HTR-8/SVneo (cell line): ENCODE measurements at regions not wholly inside any gene's neighbourhood (a gene's known extent, or its start where the extent isn't known, plus 50 kb on each side); places are given as distances from the start of the nearest gene placed in this dataset.
A peak's percentile ranks its signal among the peaks of the same experiment; 100 is the strongest.

Experiments
- DNase-seq: peaks from one replicate; pipeline ENCODE4 v3.0.0; 2011; ENCODE audit warnings: low spot score, mixed read lengths; ENCODE audit not compliant: insufficient read length
- FAIRE-seq: peaks from 2 replicates; lab custom pipeline; 2011; peaks lifted over from hg19 to GRCh38; lab: Jason Lieb, UNC

GRCh38 chr17:72400488-72400827 lies 279.6 kb downstream of the SOX9 start:
- FAIRE-seq (no peak), DNase-seq (no peak)

GRCh38 chr17:72400863-72401262 lies 280.0 kb downstream of the SOX9 start:
- DNase-seq (no peak), FAIRE-seq (no peak)

GRCh38 chr17:72401883-72402726 lies 281.3 kb downstream of the SOX9 start:
- DNase-seq (no peak), FAIRE-seq (peak; percentile 55)

- DNase-seq (no peak), FAIRE-seq (peak; percentile 20)
These were observed 281.9 kb downstream of the SOX9 start for GRCh38 chr17:72402727-72403210.

GRCh38 chr17:72403713-72404209 lies 282.9 kb downstream of the SOX9 start:
- DNase-seq, result no peak
- FAIRE-seq, result no peak

- FAIRE-seq (peak; percentile 4), DNase-seq (no peak)
These were observed 284.1 kb downstream of the SOX9 start for GRCh38 chr17:72404872-72405271.

- no peak for FAIRE-seq
These were observed 284.9 kb downstream of the SOX9 start for GRCh38 chr17:72405662-72406230.

GRCh38 chr17:72406498-72406897 lies 285.7 kb downstream of the SOX9 start:
- DNase-seq (no peak), FAIRE-seq (no peak)

More at GRCh38 chr17:72405662-72406230, 284.9 kb downstream of the SOX9 start:
- DNase-seq, result no peak

- DNase-seq (peak; percentile 96), FAIRE-seq (peak; percentile 94)
These were observed 286.6 kb downstream of the SOX9 start for GRCh38 chr17:72407336-72407909.

- no peak for DNase-seq
- no peak for FAIRE-seq
These were observed 287.1 kb downstream of the SOX9 start for GRCh38 chr17:72407931-72408330.

- DNase-seq (no peak), FAIRE-seq (no peak)
These were observed 287.8 kb downstream of the SOX9 start for GRCh38 chr17:72408641-72409040.

GRCh38 chr17:72409405-72410002 lies 288.7 kb downstream of the SOX9 start:
- DNase-seq (no peak), FAIRE-seq (no peak)

- DNase-seq (no peak), FAIRE-seq (peak; percentile 77)
These were observed 290.3 kb downstream of the SOX9 start for GRCh38 chr17:72411124-72411563.

- no peak for DNase-seq
- FAIRE-seq, result no peak
These were observed 291.8 kb downstream of the SOX9 start for GRCh38 chr17:72412650-72413076.

- FAIRE-seq (no peak), DNase-seq (no peak)
These were observed 292.5 kb downstream of the SOX9 start for GRCh38 chr17:72413077-72414031.

GRCh38 chr17:72414032-72414396 lies 293.2 kb downstream of the SOX9 start:
- no peak for DNase-seq
- FAIRE-seq, result peak; percentile 38

GRCh38 chr17:72414967-72415853 lies 294.4 kb downstream of the SOX9 start:
- FAIRE-seq (no peak), DNase-seq (no peak)

- peak; percentile 26 for FAIRE-seq
- DNase-seq, result peak; percentile 91
These were observed 295.3 kb downstream of the SOX9 start for GRCh38 chr17:72416054-72416675.
